ENCODE measurements at regions not wholly inside any gene's neighbourhood (a gene's known extent, or its start where the extent isn't known, plus 50 kb on each side); places are given as distances from the start of the nearest gene placed in this dataset.
A peak's percentile ranks its signal among the peaks of the same experiment; 100 is the strongest.

GRCh38 chr9:91132576-91133073 lies 229.1 kb downstream of the AUH start:
- Mint-ChIP-seq H3K4me1 (ENCODE audit: low read depth, unreplicated experiment) (no peaks in the 10 kb centered on the region), H3K27me3 (ENCODE audit: unreplicated experiment) (no peaks in the 10 kb centered on the region), H3K36me3 (ENCODE audit: insufficient read depth, unreplicated experiment) (no peaks in the 10 kb centered on the region), H3K27ac (ENCODE audit: unreplicated experiment) (no peak overlapping the region), H3K4me3 (ENCODE audit: low read depth, unreplicated experiment) (no peak overlapping the region), H3K9me3 (ENCODE audit: low read depth, unreplicated experiment) (no peaks in the 10 kb centered on the region)
- CTCF ChIA-PET: no interaction called here
- DNase-seq: no peak
- BruUV-seq (replicated peaks): no TSS peak
- intact Hi-C loops (cut with micrococcal nuclease; ENCODE audit: unreplicated experiment): no loop called here
- TF ChIP-seq, protein P1, sequence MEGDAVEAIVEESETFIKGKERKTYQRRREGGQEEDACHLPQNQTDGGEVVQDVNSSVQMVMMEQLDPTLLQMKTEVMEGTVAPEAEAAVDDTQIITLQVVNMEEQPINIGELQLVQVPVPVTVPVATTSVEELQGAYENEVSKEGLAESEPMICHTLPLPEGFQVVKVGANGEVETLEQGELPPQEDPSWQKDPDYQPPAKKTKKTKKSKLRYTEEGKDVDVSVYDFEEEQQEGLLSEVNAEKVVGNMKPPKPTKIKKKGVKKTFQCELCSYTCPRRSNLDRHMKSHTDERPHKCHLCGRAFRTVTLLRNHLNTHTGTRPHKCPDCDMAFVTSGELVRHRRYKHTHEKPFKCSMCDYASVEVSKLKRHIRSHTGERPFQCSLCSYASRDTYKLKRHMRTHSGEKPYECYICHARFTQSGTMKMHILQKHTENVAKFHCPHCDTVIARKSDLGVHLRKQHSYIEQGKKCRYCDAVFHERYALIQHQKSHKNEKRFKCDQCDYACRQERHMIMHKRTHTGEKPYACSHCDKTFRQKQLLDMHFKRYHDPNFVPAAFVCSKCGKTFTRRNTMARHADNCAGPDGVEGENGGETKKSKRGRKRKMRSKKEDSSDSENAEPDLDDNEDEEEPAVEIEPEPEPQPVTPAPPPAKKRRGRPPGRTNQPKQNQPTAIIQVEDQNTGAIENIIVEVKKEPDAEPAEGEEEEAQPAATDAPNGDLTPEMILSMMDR (IDR thresholded peaks at IDR 0.05; ENCODE audit: unreplicated experiment): no peak

GRCh38 chr9:91134608-91135007 lies 227.1 kb downstream of the AUH start:
- H3K27ac Mint-ChIP-seq (ENCODE audit: unreplicated experiment): no peak overlapping the region
- H3K27me3 Mint-ChIP-seq (ENCODE audit: unreplicated experiment): no peaks in the 10 kb centered on the region
- H3K36me3 Mint-ChIP-seq (ENCODE audit: insufficient read depth, unreplicated experiment): no peaks in the 10 kb centered on the region
- DNase-seq: no peak
- TF ChIP-seq, protein P1 (IDR thresholded peaks at IDR 0.05; ENCODE audit: unreplicated experiment): no peak
- BruUV-seq (replicated peaks): no TSS peak
- no peaks in the 10 kb centered on the region for H3K9me3 Mint-ChIP-seq (ENCODE audit: low read depth, unreplicated experiment)
- CTCF ChIA-PET: no interaction called here
- H3K4me3 Mint-ChIP-seq (ENCODE audit: low read depth, unreplicated experiment): no peak overlapping the region
- intact Hi-C loops (cut with micrococcal nuclease; ENCODE audit: unreplicated experiment): no loop called here
- H3K4me1 Mint-ChIP-seq (ENCODE audit: low read depth, unreplicated experiment): peaks cover 8% of the 10 kb centered on the region

DNA sequence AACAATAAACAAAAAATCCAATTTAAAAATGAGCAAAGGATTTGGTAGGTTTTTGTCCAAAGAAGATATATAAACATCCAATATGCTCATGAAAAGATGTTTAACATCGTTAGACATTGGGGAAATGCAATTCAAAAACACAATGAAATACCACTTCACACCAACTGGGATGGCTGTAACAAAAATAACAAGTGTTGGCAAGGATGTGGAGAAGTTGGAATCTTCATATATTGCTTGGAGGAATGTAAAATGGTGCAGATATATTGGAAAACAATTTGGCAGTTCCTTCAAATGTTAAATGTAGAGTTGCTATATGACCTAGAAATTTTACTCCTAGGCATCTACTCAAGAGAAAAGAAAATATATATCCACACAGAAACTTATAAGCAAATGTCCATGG lies 224.3 kb downstream of the AUH start:
- Mint-ChIP-seq H3K9me3 (ENCODE audit: low read depth, unreplicated experiment) (no peaks in the 10 kb centered on the region), H3K27ac (ENCODE audit: unreplicated experiment) (no peak overlapping the region), H3K27me3 (ENCODE audit: unreplicated experiment) (no peaks in the 10 kb centered on the region), H3K4me3 (ENCODE audit: low read depth, unreplicated experiment) (no peak overlapping the region), H3K36me3 (ENCODE audit: insufficient read depth, unreplicated experiment) (no peaks in the 10 kb centered on the region), H3K4me1 (ENCODE audit: low read depth, unreplicated experiment) (peaks cover 8% of the 10 kb centered on the region)
- no TSS peak for BruUV-seq (replicated peaks)
- TF ChIP-seq, protein P1 (IDR thresholded peaks at IDR 0.05; ENCODE audit: unreplicated experiment): no peak
- intact Hi-C loops (cut with micrococcal nuclease; ENCODE audit: unreplicated experiment): no loop called here
- CTCF ChIA-PET: no interaction called here
- no peak for DNase-seq

- H3K36me3 Mint-ChIP-seq (ENCODE audit: insufficient read depth, unreplicated experiment): no peaks in the 10 kb centered on the region
- intact Hi-C loops (cut with micrococcal nuclease; ENCODE audit: unreplicated experiment): no loop called here
Measured at GRCh38 chr9:91138760-91139159, 223.0 kb downstream of the AUH start.

More at GRCh38 chr9:91138760-91139159, 223.0 kb downstream of the AUH start:
- DNase-seq: peak; percentile 12
- CTCF ChIA-PET: interaction anchor here (0.8 to 1.2 kb wide), 2 partner anchors 39 to 54 kb away, joined by 4 to 9 read pairs; no protein-coding TSS in a partner anchor
- H3K9me3 Mint-ChIP-seq (ENCODE audit: low read depth, unreplicated experiment): no peaks in the 10 kb centered on the region
- TF ChIP-seq, protein P1 (IDR thresholded peaks at IDR 0.05; ENCODE audit: unreplicated experiment): no peak
- H3K4me3 Mint-ChIP-seq (ENCODE audit: low read depth, unreplicated experiment): no peak overlapping the region
- BruUV-seq (replicated peaks): no TSS peak
- H3K27me3 Mint-ChIP-seq (ENCODE audit: unreplicated experiment): no peaks in the 10 kb centered on the region
- H3K4me1 Mint-ChIP-seq (ENCODE audit: low read depth, unreplicated experiment): peaks cover 8% of the 10 kb centered on the region
- H3K27ac Mint-ChIP-seq (ENCODE audit: unreplicated experiment): no peak overlapping the region

All from Calu3 (cell line).